GM13976 (cell line): ENCODE measurements at regions not wholly inside any gene's neighbourhood (a gene's known extent, or its start where the extent isn't known, plus 50 kb on each side); places are given as distances from the start of the nearest gene placed in this dataset.

ENCODE experiments used
- DNase-seq: peaks from one replicate; pipeline ENCODE4 v3.0.0; 2012; ENCODE audit warnings: low spot score
- in situ Hi-C: fragments of 300-500 bp; cut with MboI; formaldehyde crosslinking; loops from one replicate; pipeline ENCODE4 v1.12.0; 2022; ENCODE audit warnings: low sequenced_read_pairs, mixed read lengths, inconsistent platforms; ENCODE audit not compliant: unreplicated experiment
- TF ChIP-seq, protein P1 (sequence below): IDR thresholded peaks from 2 replicates; pipeline ENCODE4 v1.5.1; 2012; ENCODE audit warnings: borderline replicate concordance, mild to moderate bottlenecking; ENCODE audit not compliant: insufficient read depth; ENCODE audit errors: extremely low read depth, missing control alignments, control extremely low read depth

DNA sequence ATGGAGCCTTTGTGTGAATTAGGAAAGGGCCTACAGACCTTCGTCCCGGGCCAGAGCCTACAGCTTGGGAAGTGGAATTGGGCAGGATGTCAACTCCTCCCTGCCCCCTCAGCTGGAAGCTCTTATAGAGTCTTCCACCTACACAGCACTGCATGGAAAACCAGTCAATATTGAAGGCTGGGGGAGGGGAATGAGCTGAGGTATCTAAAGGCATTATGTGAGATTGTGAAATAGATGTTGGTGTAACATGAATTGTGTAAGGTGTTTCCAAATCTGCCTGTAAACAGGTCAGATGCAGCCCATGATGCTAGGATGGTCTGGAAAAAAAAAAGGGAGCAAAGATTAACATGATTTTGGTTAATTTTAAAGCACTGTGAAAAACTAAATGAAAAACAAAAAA is 433.5 kb upstream of the POU3F3 start:
- TF ChIP-seq, protein P1, sequence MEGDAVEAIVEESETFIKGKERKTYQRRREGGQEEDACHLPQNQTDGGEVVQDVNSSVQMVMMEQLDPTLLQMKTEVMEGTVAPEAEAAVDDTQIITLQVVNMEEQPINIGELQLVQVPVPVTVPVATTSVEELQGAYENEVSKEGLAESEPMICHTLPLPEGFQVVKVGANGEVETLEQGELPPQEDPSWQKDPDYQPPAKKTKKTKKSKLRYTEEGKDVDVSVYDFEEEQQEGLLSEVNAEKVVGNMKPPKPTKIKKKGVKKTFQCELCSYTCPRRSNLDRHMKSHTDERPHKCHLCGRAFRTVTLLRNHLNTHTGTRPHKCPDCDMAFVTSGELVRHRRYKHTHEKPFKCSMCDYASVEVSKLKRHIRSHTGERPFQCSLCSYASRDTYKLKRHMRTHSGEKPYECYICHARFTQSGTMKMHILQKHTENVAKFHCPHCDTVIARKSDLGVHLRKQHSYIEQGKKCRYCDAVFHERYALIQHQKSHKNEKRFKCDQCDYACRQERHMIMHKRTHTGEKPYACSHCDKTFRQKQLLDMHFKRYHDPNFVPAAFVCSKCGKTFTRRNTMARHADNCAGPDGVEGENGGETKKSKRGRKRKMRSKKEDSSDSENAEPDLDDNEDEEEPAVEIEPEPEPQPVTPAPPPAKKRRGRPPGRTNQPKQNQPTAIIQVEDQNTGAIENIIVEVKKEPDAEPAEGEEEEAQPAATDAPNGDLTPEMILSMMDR: no peak
- DNase-seq: no peak
- in situ Hi-C loops: no loop called here

DNA sequence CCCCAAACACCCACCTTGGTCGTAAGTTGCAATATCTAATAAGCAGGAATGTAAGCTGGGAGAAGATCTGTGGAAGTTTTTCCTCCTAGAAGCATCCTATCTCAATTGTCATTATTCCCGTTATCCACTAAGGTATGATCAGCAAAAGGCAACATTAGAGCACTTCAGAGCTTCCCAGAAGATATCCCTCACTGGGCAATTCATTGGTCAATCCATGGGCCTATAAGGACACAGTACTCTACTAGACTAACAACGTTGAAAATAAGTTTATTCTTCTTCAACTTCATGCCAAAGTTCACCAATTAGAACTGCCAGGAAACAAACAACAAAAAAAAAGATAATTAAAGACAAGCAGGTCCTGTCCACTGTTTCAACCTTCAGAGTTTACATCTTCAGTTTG is 433.0 kb upstream of the POU3F3 start:
- DNase-seq: no peak
- TF ChIP-seq, protein P1: no peak
- in situ Hi-C loops: no loop called here

GRCh38 chr2:104425850-104426595 is 427.9 kb upstream of the POU3F3 start:
- TF ChIP-seq, protein P1: no peak
- no peak for DNase-seq
- in situ Hi-C loops: no loop called here

DNA sequence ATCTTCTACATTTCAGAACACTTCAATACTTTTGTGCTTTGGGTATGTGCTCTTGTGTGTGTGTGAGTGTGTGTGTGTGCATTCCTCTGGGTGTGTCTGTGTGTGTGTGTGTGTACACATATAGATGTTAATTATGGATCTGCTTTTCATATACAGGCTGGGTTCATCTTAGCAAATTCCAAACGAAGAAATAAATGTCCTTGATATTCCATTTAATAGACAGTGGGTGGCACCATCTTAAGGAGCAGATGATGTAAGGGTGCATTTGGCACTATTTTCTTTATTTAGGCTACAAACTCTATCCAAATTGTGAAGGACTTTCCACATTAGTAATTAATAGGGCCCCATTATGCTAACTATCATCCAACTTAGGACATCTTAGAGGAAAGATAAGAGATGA is 425.8 kb upstream of the POU3F3 start:
- no peak for DNase-seq
- in situ Hi-C loops: no loop called here

GRCh38 chr2:104429639-104430358 is 424.1 kb upstream of the POU3F3 start:
- in situ Hi-C loops: no loop called here
- TF ChIP-seq, protein P1: no peak
- no peak for DNase-seq

More for the DNA sequence above, 425.8 kb upstream of the POU3F3 start:
- TF ChIP-seq, protein P1: no peak

DNA sequence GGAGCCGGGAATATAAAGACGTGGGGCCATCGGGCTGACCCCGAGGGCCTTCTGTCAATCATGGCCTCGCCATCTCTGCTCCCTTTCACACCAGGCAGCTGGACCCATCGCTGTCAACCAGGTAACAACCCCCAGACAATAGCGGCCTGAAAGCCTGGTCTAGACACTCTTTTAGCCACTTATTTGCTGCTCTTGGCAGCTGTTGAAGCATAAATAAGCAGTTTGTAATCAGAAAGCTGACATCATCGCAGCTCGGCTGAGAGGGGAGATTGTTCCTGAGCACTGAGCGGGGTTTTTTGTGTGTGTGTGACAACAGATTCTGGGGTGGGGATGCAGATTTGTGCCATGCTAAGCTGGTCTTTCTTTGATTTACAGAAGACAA is 423.6 kb upstream of the POU3F3 start:
- TF ChIP-seq, protein P1: no peak
- in situ Hi-C loops: no loop called here
- DNase-seq: no peak
